Body of pancreas (tissue), 4 donors: ENCODE measurements at regions not wholly inside any gene's neighbourhood (a gene's known extent, or its start where the extent isn't known, plus 50 kb on each side); places are given as distances from the start of the nearest gene placed in this dataset.

ENCODE experiments used
- POLR2A ChIP-seq, 3 donors: fragments of 450-650 bp; IDR thresholded peaks; one replicate each; pipeline ENCODE4 v1.6.1; 2016; ENCODE audit warnings: antibody characterized with exemption in 3 of 3, mild to moderate bottlenecking in 2 of 3
- TF ChIP-seq, protein P1 (sequence below), 7 experiments: fragments of 450-650 bp in 4 of 7; fragments of 200-600 bp in 3 of 7; sonication (generic) in 3 of 7; IDR thresholded peaks; one replicate each; pipeline ENCODE4 v1.5.1; 2016 to 2019; ENCODE audit warnings: antibody characterized with exemption in 7 of 7

DNA sequence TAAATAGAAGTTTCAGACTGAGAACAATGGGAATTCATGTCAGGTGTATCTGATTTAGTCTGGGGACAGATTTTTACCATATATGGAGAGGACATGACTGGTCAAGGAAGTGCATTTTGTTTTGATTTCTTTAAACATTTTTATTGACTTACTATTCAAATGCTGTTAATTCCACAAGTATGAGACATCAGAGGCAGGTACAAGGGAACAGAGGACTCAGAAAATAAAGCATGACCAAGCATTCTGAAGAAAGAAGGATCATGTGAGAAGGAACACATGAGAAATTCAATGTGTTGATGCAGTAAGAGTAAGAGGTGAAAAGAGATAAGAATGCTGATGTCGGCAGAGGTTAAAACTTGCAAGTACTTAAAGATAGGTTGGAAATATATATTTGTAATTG, 1452.6 kb downstream of the PCDH7 start:
- TF ChIP-seq, protein P1, sequence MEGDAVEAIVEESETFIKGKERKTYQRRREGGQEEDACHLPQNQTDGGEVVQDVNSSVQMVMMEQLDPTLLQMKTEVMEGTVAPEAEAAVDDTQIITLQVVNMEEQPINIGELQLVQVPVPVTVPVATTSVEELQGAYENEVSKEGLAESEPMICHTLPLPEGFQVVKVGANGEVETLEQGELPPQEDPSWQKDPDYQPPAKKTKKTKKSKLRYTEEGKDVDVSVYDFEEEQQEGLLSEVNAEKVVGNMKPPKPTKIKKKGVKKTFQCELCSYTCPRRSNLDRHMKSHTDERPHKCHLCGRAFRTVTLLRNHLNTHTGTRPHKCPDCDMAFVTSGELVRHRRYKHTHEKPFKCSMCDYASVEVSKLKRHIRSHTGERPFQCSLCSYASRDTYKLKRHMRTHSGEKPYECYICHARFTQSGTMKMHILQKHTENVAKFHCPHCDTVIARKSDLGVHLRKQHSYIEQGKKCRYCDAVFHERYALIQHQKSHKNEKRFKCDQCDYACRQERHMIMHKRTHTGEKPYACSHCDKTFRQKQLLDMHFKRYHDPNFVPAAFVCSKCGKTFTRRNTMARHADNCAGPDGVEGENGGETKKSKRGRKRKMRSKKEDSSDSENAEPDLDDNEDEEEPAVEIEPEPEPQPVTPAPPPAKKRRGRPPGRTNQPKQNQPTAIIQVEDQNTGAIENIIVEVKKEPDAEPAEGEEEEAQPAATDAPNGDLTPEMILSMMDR (IDR thresholded peaks at IDR 0.05), result no peak
- TF ChIP-seq POLR2A (IDR thresholded peaks at IDR 0.05), result no peak
